ENCODE measurements at regions not wholly inside any gene's neighbourhood (a gene's known extent, or its start where the extent isn't known, plus 50 kb on each side); places are given as distances from the start of the nearest gene placed in this dataset.

DNA sequence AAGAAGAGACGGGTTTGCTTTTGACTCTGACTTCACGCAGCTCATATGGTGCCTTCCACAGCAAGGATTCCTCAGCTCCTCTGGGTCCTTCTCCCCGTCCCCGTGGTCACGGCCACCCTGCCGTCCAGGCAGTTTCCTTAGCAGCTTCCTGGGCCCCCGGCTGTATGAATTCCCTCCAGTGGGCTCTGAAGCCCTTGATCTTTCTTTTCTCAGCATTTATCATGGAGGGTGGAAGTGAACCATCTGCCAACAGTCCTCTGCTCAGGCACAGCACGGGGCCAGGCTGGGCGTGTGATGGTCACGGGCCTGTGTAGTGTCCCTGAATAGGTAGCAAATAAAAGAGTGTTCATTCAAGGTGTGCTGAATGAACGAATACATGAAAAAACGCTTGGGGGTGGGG lies 782.4 kb downstream of the BRD1 start:
- Histone ChIP-seq H3K36me3 (ENCODE audit: insufficient read depth, low read length) (no peaks in the 10 kb centered on the region), H3K4me3 (ENCODE audit: low read length) (no peak overlapping the region), H3K4me1 (ENCODE audit: insufficient read depth, low read length) (no peaks in the 10 kb centered on the region), H3K27ac (ENCODE audit: low read depth, low read length) (no peak overlapping the region), H3K9me3 (ENCODE audit: low read length) (no peaks in the 10 kb centered on the region), H3K27me3 (ENCODE audit: insufficient read depth, low read length, poor library complexity, severe bottlenecking) (no peaks in the 10 kb centered on the region)
- POLR2A ChIA-PET: no interaction called here
- Mint-ChIP-seq H3K27me3 (peaks cover 3 to 7% of the 10 kb centered on the region in 2 donors), H3K4me3 (no peak overlapping the region), H3K4me1 (no peaks in the 10 kb centered on the region), H3K36me3 (no peaks in the 10 kb centered on the region), H3K27ac (no peak overlapping the region), H3K9me3 (no peaks in the 10 kb centered on the region)
- CTCF ChIA-PET: no interaction called here
- DNase-seq: no peak

DNA sequence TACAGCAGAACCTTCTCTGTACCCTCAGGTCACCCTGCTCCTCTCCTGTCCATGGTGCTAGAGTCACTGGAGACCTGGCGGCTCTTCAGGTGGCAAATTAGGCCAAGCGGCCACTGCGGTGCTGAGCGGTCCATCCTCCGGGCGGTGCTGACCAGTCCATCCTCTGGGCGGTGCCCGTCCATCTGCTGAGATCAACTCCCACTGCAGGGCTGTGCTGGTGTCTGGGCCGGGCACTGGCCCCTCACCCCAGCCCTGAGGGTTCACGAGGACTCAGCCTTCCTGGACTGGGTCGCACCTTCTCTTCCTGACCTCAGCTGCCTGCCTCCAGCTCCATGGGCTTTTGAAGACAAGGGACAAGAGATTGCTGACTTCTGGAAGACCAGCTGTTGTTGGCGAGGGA lies 782.9 kb downstream of the BRD1 start:
- Mint-ChIP-seq H3K4me3 (no peak overlapping the region), H3K27me3 (peaks cover 3 to 9% of the 10 kb centered on the region in 2 donors), H3K4me1 (no peaks in the 10 kb centered on the region), H3K36me3 (no peaks in the 10 kb centered on the region), H3K9me3 (no peaks in the 10 kb centered on the region), H3K27ac (no peak overlapping the region)
- H3K27me3 ChIP-seq (ENCODE audit: insufficient read depth, low read length, poor library complexity, severe bottlenecking): no peaks in the 10 kb centered on the region
- no peaks in the 10 kb centered on the region for H3K36me3 ChIP-seq (ENCODE audit: insufficient read depth, low read length)
- H3K4me1 ChIP-seq (ENCODE audit: insufficient read depth, low read length): no peaks in the 10 kb centered on the region
- no peaks in the 10 kb centered on the region for H3K9me3 ChIP-seq (ENCODE audit: low read length)
- ChIA-PET POLR2A (no interaction called here), CTCF (no interaction called here)
- H3K27ac ChIP-seq (ENCODE audit: low read depth, low read length): no peak overlapping the region
- no peak overlapping the region for H3K4me3 ChIP-seq (ENCODE audit: low read length)
- DNase-seq: no peak

DNA sequence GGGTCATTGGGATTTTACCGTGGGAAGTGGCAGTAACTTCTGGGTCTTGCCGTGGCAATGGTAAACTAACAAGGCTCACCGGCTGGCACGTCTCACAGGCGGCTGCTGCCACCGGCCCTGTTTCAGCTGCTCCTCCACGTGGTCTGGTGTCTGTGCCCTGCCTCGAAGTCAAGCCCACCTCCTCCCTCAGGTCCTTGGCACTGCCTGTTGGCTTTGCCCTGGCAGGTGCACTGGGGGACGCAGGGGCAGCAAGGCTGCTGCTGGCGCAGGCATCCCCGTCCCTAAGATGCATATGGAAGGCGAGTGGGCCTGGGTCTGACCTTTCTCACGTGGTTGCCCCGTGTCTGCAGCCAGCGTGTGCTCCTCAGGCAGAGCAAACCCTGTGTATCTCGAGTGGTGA lies 783.6 kb downstream of the BRD1 start:
- CTCF ChIA-PET: no interaction called here
- H3K4me3 Mint-ChIP-seq: no peak overlapping the region

DNA sequence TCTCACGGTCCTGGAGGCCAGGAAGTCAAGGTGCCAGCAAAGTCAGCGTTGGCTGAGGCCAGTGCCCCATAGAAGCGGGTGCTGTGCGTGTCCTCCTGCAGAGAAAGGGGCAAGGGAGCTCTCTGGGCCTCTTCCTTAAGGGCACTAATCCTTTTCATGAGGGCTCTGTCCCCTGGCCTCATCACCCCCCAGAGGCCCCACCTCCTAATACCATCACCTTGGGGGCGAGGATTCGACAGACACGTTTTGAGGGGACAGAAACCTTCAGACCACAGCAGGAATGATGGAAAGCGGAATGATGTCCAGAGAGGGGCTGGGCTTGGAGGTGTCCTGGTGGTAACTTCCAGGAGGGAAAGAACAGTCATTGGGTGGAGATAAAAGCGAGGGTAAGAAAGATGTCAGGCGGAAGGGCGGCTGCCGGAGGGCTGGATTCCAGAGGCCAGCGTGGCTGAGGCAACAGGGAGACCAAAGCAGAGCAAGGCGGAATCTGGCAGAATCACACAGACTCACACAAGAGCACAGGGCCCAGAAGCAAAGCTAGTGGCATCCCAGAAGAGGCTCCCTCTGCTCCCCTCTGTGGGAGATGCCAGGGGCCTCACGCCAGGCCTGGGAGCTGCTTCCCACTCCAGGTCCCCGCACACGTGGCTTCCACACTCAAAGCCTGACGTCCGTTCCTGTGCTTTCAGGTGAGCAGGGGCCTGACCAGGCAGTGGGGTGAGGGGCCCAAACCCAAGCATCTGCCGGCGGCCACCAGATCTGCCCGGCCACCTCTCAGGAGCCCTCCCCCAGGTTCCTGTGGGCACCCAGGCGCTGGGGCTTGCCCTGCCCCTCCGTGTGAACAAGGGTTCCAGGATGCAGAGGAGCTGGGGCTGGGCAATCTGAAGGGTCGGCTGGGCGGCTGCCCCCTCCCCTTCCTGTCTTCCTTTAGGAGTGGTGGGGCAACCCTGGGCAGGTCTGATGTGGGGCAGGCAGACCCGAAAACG lies 784.5 kb downstream of the BRD1 start:
- peaks cover 3 to 9% of the 10 kb centered on the region in 2 donors for H3K27me3 Mint-ChIP-seq
- POLR2A ChIA-PET: no interaction called here
- DNase-seq: no peak

More for the DNA sequence above, 783.6 kb downstream of the BRD1 start:
- no peaks in the 10 kb centered on the region for H3K36me3 ChIP-seq (ENCODE audit: insufficient read depth, low read length)
- H3K9me3 ChIP-seq (ENCODE audit: low read length): no peaks in the 10 kb centered on the region
- Mint-ChIP-seq H3K27me3 (peaks cover 3 to 9% of the 10 kb centered on the region in 2 donors), H3K9me3 (no peaks in the 10 kb centered on the region), H3K27ac (no peak overlapping the region), H3K4me1 (no peaks in the 10 kb centered on the region), H3K36me3 (peaks cover 0 to 1% (median 0%) of the 10 kb centered on the region in 3 donors)
- DNase-seq: no peak
- no peaks in the 10 kb centered on the region for H3K27me3 ChIP-seq (ENCODE audit: insufficient read depth, low read length, poor library complexity, severe bottlenecking)
- no peak overlapping the region for H3K4me3 ChIP-seq (ENCODE audit: low read length)
- POLR2A ChIA-PET: no interaction called here
- no peaks in the 10 kb centered on the region for H3K4me1 ChIP-seq (ENCODE audit: insufficient read depth, low read length)
- H3K27ac ChIP-seq (ENCODE audit: low read depth, low read length): no peak overlapping the region

DNA sequence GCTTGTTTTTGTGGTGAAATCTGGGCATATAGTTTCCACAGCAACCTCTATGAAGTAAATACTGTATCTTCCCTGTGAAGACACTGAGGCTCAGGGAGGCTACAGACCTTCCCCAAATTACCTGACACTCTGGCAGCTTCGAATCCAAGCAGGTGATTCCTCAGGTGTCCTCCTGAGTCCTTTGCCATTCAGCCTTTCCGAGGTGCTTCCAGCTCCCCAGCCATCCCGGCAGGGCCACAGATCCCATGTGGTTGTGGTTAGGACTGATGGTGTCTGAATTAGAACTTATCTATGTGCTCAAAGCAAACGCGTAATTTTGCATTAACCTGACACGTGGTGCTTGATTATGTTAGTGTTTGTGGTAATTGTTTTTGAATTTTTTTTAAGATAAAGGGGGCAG lies 785.6 kb downstream of the BRD1 start:
- Mint-ChIP-seq H3K9me3 (peaks cover 0 to 4% (median 0%) of the 10 kb centered on the region in 5 donors), H3K36me3 (peaks cover 0 to 1% (median 0%) of the 10 kb centered on the region in 3 donors), H3K4me3 (no peak overlapping the region), H3K27ac (no peak overlapping the region), H3K4me1 (no peaks in the 10 kb centered on the region), H3K27me3 (peaks cover 3 to 9% of the 10 kb centered on the region in 2 donors)
- Histone ChIP-seq H3K4me3 (ENCODE audit: low read length) (no peak overlapping the region), H3K27me3 (ENCODE audit: insufficient read depth, low read length, poor library complexity, severe bottlenecking) (no peaks in the 10 kb centered on the region), H3K36me3 (ENCODE audit: insufficient read depth, low read length) (no peaks in the 10 kb centered on the region), H3K9me3 (ENCODE audit: low read length) (no peaks in the 10 kb centered on the region), H3K27ac (ENCODE audit: low read depth, low read length) (no peak overlapping the region), H3K4me1 (ENCODE audit: insufficient read depth, low read length) (no peaks in the 10 kb centered on the region)
- ChIA-PET POLR2A (no interaction called here), CTCF (no interaction called here)
- no peak for DNase-seq

More for the DNA sequence above, 784.5 kb downstream of the BRD1 start:
- Histone ChIP-seq H3K36me3 (ENCODE audit: insufficient read depth, low read length) (no peaks in the 10 kb centered on the region), H3K27me3 (ENCODE audit: insufficient read depth, low read length, poor library complexity, severe bottlenecking) (no peaks in the 10 kb centered on the region), H3K9me3 (ENCODE audit: low read length) (no peaks in the 10 kb centered on the region), H3K4me3 (ENCODE audit: low read length) (no peak overlapping the region), H3K27ac (ENCODE audit: low read depth, low read length) (no peak overlapping the region), H3K4me1 (ENCODE audit: insufficient read depth, low read length) (no peaks in the 10 kb centered on the region)
- H3K27ac Mint-ChIP-seq: peak overlapping the region in 3 of 8 donors; percentile 1 to 84 (median 3)
- H3K4me1 Mint-ChIP-seq: no peaks in the 10 kb centered on the region
- peaks cover 0 to 4% (median 0%) of the 10 kb centered on the region in 5 donors for H3K9me3 Mint-ChIP-seq
- H3K4me3 Mint-ChIP-seq: no peak overlapping the region
- peaks cover 0 to 1% (median 0%) of the 10 kb centered on the region in 3 donors for H3K36me3 Mint-ChIP-seq
- CTCF ChIA-PET: no interaction called here

DNA sequence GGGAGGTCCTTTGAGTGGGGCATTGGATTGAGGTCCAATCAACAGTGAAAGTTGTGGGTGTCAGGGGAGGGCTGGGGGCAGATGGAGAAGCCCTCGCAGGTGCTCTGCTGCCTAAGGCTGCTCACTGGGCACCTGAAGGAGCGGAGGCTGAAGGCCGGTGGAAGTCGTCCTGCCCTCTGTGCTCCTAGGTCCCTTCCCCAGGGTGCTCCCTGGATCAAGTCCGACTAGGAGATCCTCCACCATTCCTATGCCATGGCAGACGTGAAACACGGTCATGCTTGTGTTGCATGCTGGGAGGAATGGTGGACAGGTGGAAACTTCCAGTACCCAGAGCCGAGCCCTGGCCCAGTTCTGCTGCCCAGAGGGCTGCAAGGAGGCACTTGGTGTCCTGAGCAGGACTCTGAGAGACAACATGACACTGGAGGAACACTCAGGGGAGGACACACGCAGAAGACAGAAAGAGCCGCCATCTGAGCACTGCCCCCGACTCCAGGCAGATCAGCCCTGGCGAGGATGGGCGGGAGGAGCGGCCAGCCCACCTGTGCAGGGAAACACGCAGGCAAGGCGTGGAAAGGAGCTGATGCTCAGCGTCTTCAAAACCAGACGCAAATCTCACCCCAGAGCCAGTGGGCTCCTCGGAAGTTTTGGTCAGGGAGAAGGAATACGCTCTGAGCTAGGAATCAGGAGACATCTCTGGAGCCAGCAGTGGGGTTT lies 786.8 kb downstream of the BRD1 start:
- H3K27me3 ChIP-seq (ENCODE audit: insufficient read depth, low read length, poor library complexity, severe bottlenecking): no peaks in the 10 kb centered on the region
- ChIA-PET CTCF (no interaction called here), POLR2A (no interaction called here)
- DNase-seq: peak in 1 of 5 donors; percentile 14
- Mint-ChIP-seq H3K27ac (no peak overlapping the region), H3K4me1 (no peaks in the 10 kb centered on the region), H3K36me3 (peaks cover 0 to 1% (median 0%) of the 10 kb centered on the region in 3 donors), H3K4me3 (no peak overlapping the region), H3K9me3 (peaks cover 0 to 4% (median 0%) of the 10 kb centered on the region in 5 donors), H3K27me3 (peaks cover 3 to 9% of the 10 kb centered on the region in 2 donors)
- no peaks in the 10 kb centered on the region for H3K9me3 ChIP-seq (ENCODE audit: low read length)
- H3K36me3 ChIP-seq (ENCODE audit: insufficient read depth, low read length): no peaks in the 10 kb centered on the region
- no peaks in the 10 kb centered on the region for H3K4me1 ChIP-seq (ENCODE audit: insufficient read depth, low read length)
- no peak overlapping the region for H3K4me3 ChIP-seq (ENCODE audit: low read length)
- H3K27ac ChIP-seq (ENCODE audit: low read depth, low read length): no peak overlapping the region

DNA sequence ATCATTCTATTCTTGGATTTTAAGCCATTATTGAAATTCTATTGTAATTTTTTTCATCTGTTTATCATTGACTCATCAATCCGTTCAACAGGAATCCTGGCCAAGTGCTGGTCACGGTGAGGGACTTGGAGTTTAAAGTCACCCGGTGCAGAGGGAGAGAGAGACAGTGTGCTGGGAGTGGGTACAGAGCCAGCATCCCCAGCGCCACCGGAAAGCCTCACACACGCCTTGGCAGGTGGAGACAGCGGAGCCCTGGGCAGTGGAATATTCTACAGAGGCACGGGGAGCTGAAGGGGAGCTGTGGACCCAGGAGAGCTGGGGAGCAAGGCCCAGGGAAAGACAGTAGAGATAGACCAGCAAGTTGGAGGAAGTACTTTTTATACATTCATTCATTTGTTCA lies 787.6 kb downstream of the BRD1 start:
- H3K9me3 ChIP-seq (ENCODE audit: low read length): no peaks in the 10 kb centered on the region
- no peaks in the 10 kb centered on the region for H3K36me3 ChIP-seq (ENCODE audit: insufficient read depth, low read length)
- Mint-ChIP-seq H3K9me3 (peaks cover 0 to 4% (median 0%) of the 10 kb centered on the region in 5 donors), H3K27ac (no peak overlapping the region), H3K4me1 (no peaks in the 10 kb centered on the region), H3K27me3 (peaks cover 3 to 8% of the 10 kb centered on the region in 2 donors), H3K36me3 (peaks cover 0 to 1% (median 0%) of the 10 kb centered on the region in 3 donors), H3K4me3 (no peak overlapping the region)
- no peaks in the 10 kb centered on the region for H3K4me1 ChIP-seq (ENCODE audit: insufficient read depth, low read length)
- no peaks in the 10 kb centered on the region for H3K27me3 ChIP-seq (ENCODE audit: insufficient read depth, low read length, poor library complexity, severe bottlenecking)
- no peak overlapping the region for H3K27ac ChIP-seq (ENCODE audit: low read depth, low read length)
- H3K4me3 ChIP-seq (ENCODE audit: low read length): no peak overlapping the region
- CTCF ChIA-PET: no interaction called here
- POLR2A ChIA-PET: no interaction called here
- no peak for DNase-seq

DNA sequence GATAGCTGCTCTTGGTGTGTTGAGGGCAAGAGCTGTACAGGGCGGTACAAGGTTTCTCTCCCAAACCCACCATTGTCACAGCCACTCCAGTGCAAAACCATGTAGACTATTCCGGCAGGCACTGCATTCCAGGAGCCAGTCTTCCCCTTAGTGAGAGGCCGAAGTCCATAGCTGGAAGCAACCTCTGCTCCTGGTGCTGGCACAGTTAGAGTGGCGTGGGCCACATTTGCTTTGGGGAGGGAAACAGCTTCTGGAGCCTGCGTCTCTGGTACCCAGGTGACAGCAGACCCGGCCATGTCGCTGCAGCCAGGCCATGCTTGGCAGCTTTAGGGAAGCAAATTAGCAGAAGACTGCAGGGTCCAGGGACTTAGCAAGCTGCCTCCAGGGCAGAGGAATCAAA lies 788.0 kb downstream of the BRD1 start:
- POLR2A ChIA-PET: interaction anchor here (0.5 kb wide), 1 partner anchor 685 kb away, joined by 4 read pairs; no protein-coding TSS in a partner anchor
- H3K4me3 Mint-ChIP-seq: no peak overlapping the region
- H3K27me3 ChIP-seq (ENCODE audit: insufficient read depth, low read length, poor library complexity, severe bottlenecking): no peaks in the 10 kb centered on the region
- no peak overlapping the region for H3K27ac ChIP-seq (ENCODE audit: low read depth, low read length)
- H3K9me3 ChIP-seq (ENCODE audit: low read length): no peaks in the 10 kb centered on the region
- peak in 1 of 5 donors; percentile 33 for DNase-seq
- H3K36me3 Mint-ChIP-seq: peaks cover 0 to 1% (median 0%) of the 10 kb centered on the region in 3 donors
- CTCF ChIA-PET: no interaction called here
- H3K4me1 Mint-ChIP-seq: no peaks in the 10 kb centered on the region
- no peaks in the 10 kb centered on the region for H3K36me3 ChIP-seq (ENCODE audit: insufficient read depth, low read length)
- H3K27ac Mint-ChIP-seq: no peak overlapping the region
- no peak overlapping the region for H3K4me3 ChIP-seq (ENCODE audit: low read length)
- H3K9me3 Mint-ChIP-seq: peaks cover 0 to 4% (median 0%) of the 10 kb centered on the region in 5 donors
- peaks cover 3 to 8% of the 10 kb centered on the region in 2 donors for H3K27me3 Mint-ChIP-seq
- no peaks in the 10 kb centered on the region for H3K4me1 ChIP-seq (ENCODE audit: insufficient read depth, low read length)

All from CD8-positive, alpha-beta memory T cell (primary cell).